DND-41 (cell line): ENCODE measurements at regions not wholly inside any gene's neighbourhood (a gene's known extent, or its start where the extent isn't known, plus 50 kb on each side); places are given as distances from the start of the nearest gene placed in this dataset.

Source experiments
- CTCF ChIP-seq: IDR thresholded peaks from 2 replicates; pipeline ENCODE4 v1.5.1; 2012; ENCODE audit warnings: borderline replicate concordance, low read length, moderate library complexity, mild to moderate bottlenecking; ENCODE audit not compliant: poor library complexity, severe bottlenecking; ENCODE audit errors: extremely low read depth
- EZH2 ChIP-seq: IDR thresholded peaks from 3 replicates; pipeline ENCODE4 v1.6.1; 2012; ENCODE audit warnings: borderline replicate concordance, low read depth, mild to moderate bottlenecking, moderate library complexity, low read length, inconsistent platforms; ENCODE audit not compliant: severe bottlenecking

- TF ChIP-seq CTCF: no peak
- TF ChIP-seq EZH2: no peak
Measured at GRCh38 chr17:33922971-33923370, 332.1 kb upstream of the CCL2 start.
